Lower lobe of right lung (tissue), 2 donors: ENCODE measurements at regions not wholly inside any gene's neighbourhood (a gene's known extent, or its start where the extent isn't known, plus 50 kb on each side); places are given as distances from the start of the nearest gene placed in this dataset.

Experiments
- ATAC-seq, 2 donors: fragments of 200-7000 bp; cut with Tn5 transposase; one replicate each; pipeline ENCODE4 v1.9.1; 2020 to 2022; ENCODE audit warnings: mild to moderate bottlenecking in 2 of 2, moderate library complexity in 2 of 2
- DNase-seq: peaks from one replicate; pipeline ENCODE4 v3.0.0-alpha.2; 2020
- H3K27ac ChIP-seq: fragments of 200-600 bp; one replicate; pipeline ENCODE4 v1.8.0; 2022
- H3K27me3 ChIP-seq: fragments of 200-600 bp; one replicate; pipeline ENCODE4 v1.8.0; 2022; ENCODE audit warnings: low read depth
- H3K36me3 ChIP-seq: fragments of 200-600 bp; one replicate; pipeline ENCODE4 v1.8.0; 2022; ENCODE audit warnings: mild to moderate bottlenecking
- H3K4me1 ChIP-seq: fragments of 200-600 bp; one replicate; pipeline ENCODE4 v1.8.0; 2022
- H3K4me3 ChIP-seq: fragments of 200-600 bp; one replicate; pipeline ENCODE4 v1.8.0; 2022; ENCODE audit warnings: mild to moderate bottlenecking
- H3K9me3 ChIP-seq: fragments of 200-600 bp; one replicate; pipeline ENCODE4 v1.8.0; 2022
- CTCF ChIP-seq: fragments of 200-600 bp; IDR thresholded peaks from one replicate; pipeline ENCODE4 v1.8.0; 2022; ENCODE audit warnings: antibody characterized with exemption, mild to moderate bottlenecking
- intact Hi-C: fragments of 100-400 bp; cut with DNase I; formaldehyde crosslinking; loops from one replicate; pipeline ENCODE4 v1.11.0; 2022
- donor health status: DM: no; HTN: yes; CAD: no; lungs with severe emphysema.

GRCh38 chr5:82339792-82340191, 61.6 kb upstream of the RPS23 start:
- intact Hi-C loops, result no loop called here
- H3K27ac ChIP-seq, result no peak overlapping the region

GRCh38 chr5:82338771-82339373, 60.7 kb upstream of the RPS23 start:
- no peaks in the 10 kb centered on the region for H3K27me3 ChIP-seq
- intact Hi-C loops, result no loop called here
- no peaks in the 10 kb centered on the region for H3K9me3 ChIP-seq
- ATAC-seq (no peak), DNase-seq (no peak)
- TF ChIP-seq CTCF, result no peak
- H3K4me1 ChIP-seq, result peaks cover 6% of the 10 kb centered on the region
- H3K36me3 ChIP-seq, result no peaks in the 10 kb centered on the region
- no peak overlapping the region for H3K27ac ChIP-seq
- no peak overlapping the region for H3K4me3 ChIP-seq

More at GRCh38 chr5:82339792-82340191, 61.6 kb upstream of the RPS23 start:
- ATAC-seq (no peak), DNase-seq (no peak)
- no peak for TF ChIP-seq CTCF
- Histone ChIP-seq H3K27me3 (no peaks in the 10 kb centered on the region), H3K36me3 (no peaks in the 10 kb centered on the region), H3K9me3 (no peaks in the 10 kb centered on the region), H3K4me3 (no peak overlapping the region), H3K4me1 (peaks cover 6% of the 10 kb centered on the region)

GRCh38 chr5:82336959-82337351, 58.8 kb upstream of the RPS23 start:
- TF ChIP-seq CTCF, result no peak
- DNase-seq, result no peak
- Histone ChIP-seq H3K27me3 (no peaks in the 10 kb centered on the region), H3K4me1 (peaks cover 6% of the 10 kb centered on the region), H3K4me3 (no peak overlapping the region), H3K9me3 (no peaks in the 10 kb centered on the region), H3K27ac (no peak overlapping the region), H3K36me3 (no peaks in the 10 kb centered on the region)
- intact Hi-C loops, result no loop called here
- ATAC-seq, result no peak

GRCh38 chr5:82336226-82336958, 58.2 kb upstream of the RPS23 start:
- no peak for TF ChIP-seq CTCF
- no peak for ATAC-seq
- H3K27me3 ChIP-seq, result no peaks in the 10 kb centered on the region
- peaks cover 6% of the 10 kb centered on the region for H3K4me1 ChIP-seq
- intact Hi-C loops, result no loop called here
- H3K27ac ChIP-seq, result no peak overlapping the region
- H3K36me3 ChIP-seq, result no peaks in the 10 kb centered on the region
- H3K9me3 ChIP-seq, result no peaks in the 10 kb centered on the region
- DNase-seq, result no peak
- no peak overlapping the region for H3K4me3 ChIP-seq

- no peak overlapping the region for H3K4me3 ChIP-seq
- H3K27me3 ChIP-seq, result no peaks in the 10 kb centered on the region
- no peak for ATAC-seq
- peaks cover 6% of the 10 kb centered on the region for H3K4me1 ChIP-seq
- no peak overlapping the region for H3K27ac ChIP-seq
- no peaks in the 10 kb centered on the region for H3K9me3 ChIP-seq
- no peak for DNase-seq
- no peaks in the 10 kb centered on the region for H3K36me3 ChIP-seq
- intact Hi-C loops, result no loop called here
- TF ChIP-seq CTCF, result no peak
Measured at GRCh38 chr5:82335806-82336205, 57.7 kb upstream of the RPS23 start.
